Activated CD8-positive, alpha-beta T cell treated with anti-CD3 and anti-CD28 coated beads for 36 hours (primary cell): ENCODE measurements at regions not wholly inside any gene's neighbourhood (a gene's known extent, or its start where the extent isn't known, plus 50 kb on each side); places are given as distances from the start of the nearest gene placed in this dataset.

Source experiments
- ATAC-seq: fragments of 200-7000 bp; cut with Tn5 transposase; one replicate; pipeline ENCODE4 v1.10.0; 2021; ENCODE audit warnings: mild to moderate bottlenecking, moderate library complexity
- CTCF ChIA-PET: fragments of 350-600 bp; sonication (Branson Sonifier 250); formaldehyde crosslinking; loops from one replicate; lab custom pipeline; 2021; ENCODE audit warnings: antibody characterized with exemption; lab: Charles Lee
- POLR2A ChIA-PET: fragments of 350-600 bp; sonication (Branson Sonifier 250); formaldehyde crosslinking; loops from one replicate; lab custom pipeline; 2021; ENCODE audit warnings: antibody characterized with exemption; lab: Charles Lee
- DNase-seq: peaks from one replicate; pipeline ENCODE4 v3.0.0-alpha.2; 2020
- H3K27ac Mint-ChIP-seq: one replicate; pipeline ENCODE4 v1.8.0; 2021; ENCODE audit warnings: mild to moderate bottlenecking, mixed read lengths
- H3K27me3 Mint-ChIP-seq: one replicate; pipeline ENCODE4 v1.8.0; 2021; ENCODE audit warnings: mixed read lengths
- H3K36me3 Mint-ChIP-seq: one replicate; pipeline ENCODE4 v1.8.0; 2021; ENCODE audit warnings: low read depth, mixed read lengths
- H3K4me1 Mint-ChIP-seq: one replicate; pipeline ENCODE4 v1.8.0; 2021; ENCODE audit warnings: low read depth, mixed read lengths
- H3K4me3 Mint-ChIP-seq: one replicate; pipeline ENCODE4 v1.8.0; 2021; ENCODE audit warnings: mild to moderate bottlenecking, moderate library complexity, mixed read lengths
- H3K9me3 Mint-ChIP-seq: one replicate; pipeline ENCODE4 v1.8.0; 2021; ENCODE audit warnings: mixed read lengths
- intact Hi-C: fragments of 100-400 bp; cut with micrococcal nuclease; formaldehyde crosslinking; loops from one replicate; pipeline ENCODE4 v1.10.0; 2022
- TF ChIP-seq, protein P1 (sequence below): fragments of 200-600 bp; IDR thresholded peaks from one replicate; pipeline ENCODE4 v1.8.0; 2022; ENCODE audit warnings: antibody characterized with exemption, mild to moderate bottlenecking

DNA sequence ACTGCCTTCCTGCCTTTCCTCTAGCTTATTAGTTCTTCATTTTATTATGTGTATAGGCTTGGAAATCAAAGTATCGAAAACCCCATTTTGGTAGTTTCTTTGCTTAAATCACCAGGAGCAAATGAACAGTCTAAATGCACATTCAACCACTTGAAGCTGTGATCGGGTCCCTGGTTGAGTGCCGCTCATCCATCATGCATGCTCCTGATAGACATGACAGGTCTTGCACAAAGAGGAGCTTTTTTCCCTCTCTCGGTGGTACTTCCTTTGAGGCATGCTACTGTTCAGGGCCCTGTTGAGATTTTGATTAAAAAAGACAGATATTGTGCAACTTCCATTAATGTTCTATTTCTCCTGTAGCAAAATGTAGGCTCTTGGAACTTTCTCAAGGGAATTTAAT lies 185.8 kb downstream of the OLFM4 start:
- Mint-ChIP-seq H3K36me3 (no peaks in the 10 kb centered on the region), H3K4me3 (no peak overlapping the region), H3K27ac (no peak overlapping the region), H3K9me3 (no peaks in the 10 kb centered on the region), H3K4me1 (no peaks in the 10 kb centered on the region), H3K27me3 (no peaks in the 10 kb centered on the region)
- TF ChIP-seq, protein P1, sequence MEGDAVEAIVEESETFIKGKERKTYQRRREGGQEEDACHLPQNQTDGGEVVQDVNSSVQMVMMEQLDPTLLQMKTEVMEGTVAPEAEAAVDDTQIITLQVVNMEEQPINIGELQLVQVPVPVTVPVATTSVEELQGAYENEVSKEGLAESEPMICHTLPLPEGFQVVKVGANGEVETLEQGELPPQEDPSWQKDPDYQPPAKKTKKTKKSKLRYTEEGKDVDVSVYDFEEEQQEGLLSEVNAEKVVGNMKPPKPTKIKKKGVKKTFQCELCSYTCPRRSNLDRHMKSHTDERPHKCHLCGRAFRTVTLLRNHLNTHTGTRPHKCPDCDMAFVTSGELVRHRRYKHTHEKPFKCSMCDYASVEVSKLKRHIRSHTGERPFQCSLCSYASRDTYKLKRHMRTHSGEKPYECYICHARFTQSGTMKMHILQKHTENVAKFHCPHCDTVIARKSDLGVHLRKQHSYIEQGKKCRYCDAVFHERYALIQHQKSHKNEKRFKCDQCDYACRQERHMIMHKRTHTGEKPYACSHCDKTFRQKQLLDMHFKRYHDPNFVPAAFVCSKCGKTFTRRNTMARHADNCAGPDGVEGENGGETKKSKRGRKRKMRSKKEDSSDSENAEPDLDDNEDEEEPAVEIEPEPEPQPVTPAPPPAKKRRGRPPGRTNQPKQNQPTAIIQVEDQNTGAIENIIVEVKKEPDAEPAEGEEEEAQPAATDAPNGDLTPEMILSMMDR = no peak
- POLR2A ChIA-PET = no interaction called here
- CTCF ChIA-PET = interaction anchor here (1.5 to 2.0 kb wide), 2 partner anchors 8 to 23 kb away, joined by 4 read pairs; no protein-coding TSS in a partner anchor
- intact Hi-C loops = no loop called here
- no peak for ATAC-seq
- DNase-seq = no peak

GRCh38 chr13:53215563-53215962 lies 186.9 kb downstream of the OLFM4 start:
- TF ChIP-seq, protein P1 = no peak
- DNase-seq (no peak), ATAC-seq (no peak)
- Mint-ChIP-seq H3K27me3 (no peaks in the 10 kb centered on the region), H3K9me3 (no peaks in the 10 kb centered on the region), H3K36me3 (no peaks in the 10 kb centered on the region), H3K4me3 (no peak overlapping the region), H3K27ac (no peak overlapping the region), H3K4me1 (no peaks in the 10 kb centered on the region)
- ChIA-PET CTCF (interaction anchor here (1.1 to 2.0 kb wide), 4 partner anchors 9 to 248 kb away, joined by 4 read pairs; no protein-coding TSS in a partner anchor), POLR2A (no interaction called here)
- intact Hi-C loops = no loop called here

GRCh38 chr13:53216773-53217172 lies 188.2 kb downstream of the OLFM4 start:
- intact Hi-C loops = no loop called here
- Mint-ChIP-seq H3K27me3 (no peaks in the 10 kb centered on the region), H3K36me3 (no peaks in the 10 kb centered on the region), H3K27ac (no peak overlapping the region), H3K9me3 (no peaks in the 10 kb centered on the region), H3K4me1 (no peaks in the 10 kb centered on the region), H3K4me3 (no peak overlapping the region)
- ChIA-PET POLR2A (no interaction called here), CTCF (no interaction called here)
- TF ChIP-seq, protein P1 = no peak
- ATAC-seq = no peak
- no peak for DNase-seq

GRCh38 chr13:53217194-53217593 lies 188.6 kb downstream of the OLFM4 start:
- Mint-ChIP-seq H3K36me3 (no peaks in the 10 kb centered on the region), H3K27ac (no peak overlapping the region), H3K4me1 (no peaks in the 10 kb centered on the region), H3K9me3 (peaks cover 1% of the 10 kb centered on the region), H3K4me3 (no peak overlapping the region), H3K27me3 (no peaks in the 10 kb centered on the region)
- TF ChIP-seq, protein P1 = no peak
- ChIA-PET POLR2A (no interaction called here), CTCF (no interaction called here)
- intact Hi-C loops = no loop called here
- no peak for ATAC-seq
- no peak for DNase-seq

- POLR2A ChIA-PET = no interaction called here
Observed at GRCh38 chr13:53220038-53220437, 191.4 kb downstream of the OLFM4 start.

More at GRCh38 chr13:53220038-53220437, 191.4 kb downstream of the OLFM4 start:
- TF ChIP-seq, protein P1 = no peak
- Mint-ChIP-seq H3K4me3 (no peak overlapping the region), H3K9me3 (peaks cover 9% of the 10 kb centered on the region), H3K27me3 (no peaks in the 10 kb centered on the region), H3K27ac (no peak overlapping the region), H3K4me1 (no peaks in the 10 kb centered on the region), H3K36me3 (no peaks in the 10 kb centered on the region)
- DNase-seq = no peak
- intact Hi-C loops = no loop called here
- ATAC-seq = no peak
- CTCF ChIA-PET = no interaction called here
